ENCODE measurements at regions not wholly inside any gene's neighbourhood (a gene's known extent, or its start where the extent isn't known, plus 50 kb on each side); places are given as distances from the start of the nearest gene placed in this dataset.

GRCh38 chr16:66287416-66287815 is 79.1 kb upstream of the CDH5 start (continued):
- no peak for TF ChIP-seq AFF4 (CRISPR knock-in tag; IDR thresholded peaks at IDR 0.05; ENCODE audit: borderline replicate concordance)
- TF ChIP-seq ZNF263 (CRISPR knock-in tag; IDR thresholded peaks at IDR 0.05; ENCODE audit: low read depth) = no peak
- no peak for TF ChIP-seq USF1 (CRISPR knock-in tag; IDR thresholded peaks at IDR 0.05)
- no peak for TF ChIP-seq ATF1 (CRISPR knock-in tag; IDR thresholded peaks at IDR 0.05)
- TF ChIP-seq STAT6 (CRISPR knock-in tag; conservative IDR thresholded peaks at IDR 0.05; ENCODE audit: low read depth) = no peak
- no peak for TF ChIP-seq ZBTB21 (CRISPR knock-in tag; IDR thresholded peaks at IDR 0.05; ENCODE audit: borderline replicate concordance)
- TF ChIP-seq ZNF138 (CRISPR knock-in tag; conservative IDR thresholded peaks at IDR 0.05) = no peak
- TF ChIP-seq TEAD4 (CRISPR knock-in tag; IDR thresholded peaks at IDR 0.05) = no peak
- TF ChIP-seq FOXJ3 (CRISPR knock-in tag; IDR thresholded peaks at IDR 0.05; ENCODE audit: borderline replicate concordance) = no peak
- TF ChIP-seq AR (CRISPR knock-in tag; IDR thresholded peaks at IDR 0.05) = no peak

- ATAC-seq (no peak), DNase-seq (ENCODE audit: low spot score) (no peak)
- Mint-ChIP-seq H3K4me1 (peaks cover 4% of the 10 kb centered on the region; the same call in 1 of the 2 replicates), H3K27me3 (ENCODE audit: low read depth) (no peaks in the 10 kb centered on the region), H3K36me3 (no peaks in the 10 kb centered on the region), H3K9me3 (peaks cover 9% of the 10 kb centered on the region; the same call in 1 of the 2 replicates), H3K4me3 (no peak overlapping the region), H3K27ac (no peak overlapping the region)
- CTCF ChIA-PET = interaction anchor here (1.4 kb wide), 1 partner anchor 10 kb away, joined by 5 read pairs; no protein-coding TSS in a partner anchor
- POLR2A ChIA-PET = no interaction called here
- TF ChIP-seq ATF1 (CRISPR knock-in tag; IDR thresholded peaks at IDR 0.05) (no peak), ZBTB21 (CRISPR knock-in tag; IDR thresholded peaks at IDR 0.05; ENCODE audit: borderline replicate concordance) (no peak), PREB (CRISPR knock-in tag; IDR thresholded peaks at IDR 0.05; ENCODE audit: borderline replicate concordance) (no peak), MLX (CRISPR knock-in tag; IDR thresholded peaks at IDR 0.05) (no peak), SMAD3 (CRISPR knock-in tag; IDR thresholded peaks at IDR 0.05; ENCODE audit: borderline replicate concordance) (no peak), GRHL2 (CRISPR knock-in tag; IDR thresholded peaks at IDR 0.05; ENCODE audit: insufficient replicate concordance, severe bottlenecking) (no peak)
Measured at GRCh38 chr16:66286527-66286926, 80.0 kb upstream of the CDH5 start.

Data from WTC11 (cell line).